HEK293T (cell line): ENCODE measurements at regions not wholly inside any gene's neighbourhood (a gene's known extent, or its start where the extent isn't known, plus 50 kb on each side); places are given as distances from the start of the nearest gene placed in this dataset.

Experiments
- CTCF ChIA-PET: fragments of 350-600 bp; formaldehyde crosslinking; extraction: SDS; loops from one replicate; lab custom pipeline; 2021; ENCODE audit warnings: antibody characterized with exemption, inconsistent platforms; lab: Yijun Ruan, JAX
- POLR2A ChIA-PET: fragments of 350-600 bp; formaldehyde crosslinking; extraction: SDS; loops from one replicate; lab custom pipeline; 2020; ENCODE audit warnings: antibody characterized with exemption, inconsistent platforms; lab: Yijun Ruan, JAX
- DNase-seq: peaks from one replicate; pipeline ENCODE4 v3.0.0; 2012; ENCODE audit warnings: mixed read lengths; ENCODE audit errors: extremely low spot score
- ARNT ChIP-seq: fragments of 450-650 bp; IDR thresholded peaks from 2 replicates; pipeline ENCODE4 v1.6.1; 2017; ENCODE audit warnings: mild to moderate bottlenecking
- BHLHE40 ChIP-seq: fragments of 450-650 bp; IDR thresholded peaks from 2 replicates; pipeline ENCODE4 v1.6.1; 2016; ENCODE audit warnings: mild to moderate bottlenecking, moderate library complexity, borderline replicate concordance
- CTBP1 ChIP-seq: fragments of 450-650 bp; IDR thresholded peaks from 2 replicates; pipeline ENCODE4 v1.6.1; 2016; ENCODE audit warnings: borderline replicate concordance
- ELF4 ChIP-seq: fragments of 450-650 bp; IDR thresholded peaks from 2 replicates; pipeline ENCODE4 v1.6.1; 2017; ENCODE audit warnings: antibody characterized with exemption
- FOXA1 ChIP-seq: fragments of 450-650 bp; IDR thresholded peaks from 2 replicates; pipeline ENCODE4 v1.6.1; 2016; ENCODE audit warnings: mild to moderate bottlenecking
- FOXK2 ChIP-seq: fragments of 450-650 bp; IDR thresholded peaks from 2 replicates; pipeline ENCODE4 v1.6.1; 2016; ENCODE audit warnings: mild to moderate bottlenecking
- FOXM1 ChIP-seq: fragments of 450-650 bp; IDR thresholded peaks from 2 replicates; pipeline ENCODE4 v1.6.1; 2017; ENCODE audit warnings: mild to moderate bottlenecking, borderline replicate concordance
- HDGF ChIP-seq: fragments of 450-650 bp; IDR thresholded peaks from 2 replicates; pipeline ENCODE4 v1.6.1; 2017; ENCODE audit warnings: antibody characterized with exemption, borderline replicate concordance
- L3MBTL2 ChIP-seq: fragments of 450-650 bp; conservative IDR thresholded peaks from 2 replicates; pipeline ENCODE4 v1.6.1; 2016; ENCODE audit warnings: mild to moderate bottlenecking
- LEF1 ChIP-seq: fragments of 450-650 bp; IDR thresholded peaks from 2 replicates; pipeline ENCODE4 v1.6.1; 2017; ENCODE audit warnings: mild to moderate bottlenecking, borderline replicate concordance
- NFRKB ChIP-seq: fragments of 450-650 bp; IDR thresholded peaks from 2 replicates; pipeline ENCODE4 v1.6.1; 2016; ENCODE audit warnings: mild to moderate bottlenecking, moderate library complexity
- PKNOX1 ChIP-seq: fragments of 450-650 bp; IDR thresholded peaks from 2 replicates; pipeline ENCODE4 v1.6.1; 2016
- SP1 ChIP-seq: fragments of 450-650 bp; IDR thresholded peaks from 2 replicates; pipeline ENCODE4 v1.6.1; 2017
- SUZ12 ChIP-seq: fragments of 450-650 bp; IDR thresholded peaks from 2 replicates; pipeline ENCODE4 v1.6.1; 2016; ENCODE audit warnings: mild to moderate bottlenecking
- TARDBP ChIP-seq: fragments of 450-650 bp; IDR thresholded peaks from 2 replicates; pipeline ENCODE4 v1.6.1; 2016
- ZNF384 ChIP-seq: fragments of 450-650 bp; IDR thresholded peaks from 2 replicates; pipeline ENCODE4 v1.6.1; 2016

GRCh38 chr4:178693816-178694215 lies 1251.6 kb upstream of the AGA start:
- ChIA-PET CTCF (no interaction called here), POLR2A (no interaction called here)
- no peak for DNase-seq
- TF ChIP-seq HDGF, result no peak
- TF ChIP-seq BHLHE40, result no peak
- TF ChIP-seq ELF4, result no peak
- no peak for TF ChIP-seq ARNT
- TF ChIP-seq LEF1, result no peak
- no peak for TF ChIP-seq PKNOX1
- TF ChIP-seq ZNF384, result no peak
- no peak for TF ChIP-seq CTBP1
- TF ChIP-seq SP1, result no peak
- TF ChIP-seq SUZ12, result no peak
- TF ChIP-seq TARDBP, result no peak
- no peak for TF ChIP-seq FOXA1
- no peak for TF ChIP-seq FOXM1
- no peak for TF ChIP-seq L3MBTL2
- no peak for TF ChIP-seq FOXK2

GRCh38 chr4:178696515-178696914 lies 1254.3 kb upstream of the AGA start:
- DNase-seq, result no peak
- TF ChIP-seq FOXA1 (no peak), FOXM1 (no peak), NFRKB (no peak), ELF4 (no peak), ARNT (no peak), SUZ12 (no peak), SP1 (no peak), CTBP1 (no peak)
- CTCF ChIA-PET, result no interaction called here
- POLR2A ChIA-PET, result no interaction called here

- ChIA-PET POLR2A (no interaction called here), CTCF (interaction anchor here (0.6 kb wide), 1 partner anchor 47 kb away, joined by 3 read pairs; no protein-coding TSS in a partner anchor)
- no peak for DNase-seq
- TF ChIP-seq FOXA1 (no peak), ARNT (no peak), BHLHE40 (no peak), PKNOX1 (no peak)
Observed at GRCh38 chr4:178712486-178712885, 1270.2 kb upstream of the AGA start.

- DNase-seq, result no peak
- POLR2A ChIA-PET, result no interaction called here
- CTCF ChIA-PET, result no interaction called here
- TF ChIP-seq FOXM1 (no peak), FOXA1 (no peak), SUZ12 (no peak), ELF4 (no peak), FOXK2 (no peak), BHLHE40 (no peak), ARNT (no peak), ZNF384 (no peak), TARDBP (no peak), NFRKB (no peak), L3MBTL2 (no peak)
Observed at GRCh38 chr4:178738026-178738425, 1295.8 kb upstream of the AGA start.

- ChIA-PET POLR2A (no interaction called here), CTCF (no interaction called here)
- DNase-seq, result no peak
- TF ChIP-seq CTBP1, result no peak
- TF ChIP-seq PKNOX1, result no peak
- no peak for TF ChIP-seq ZNF384
- TF ChIP-seq SP1, result no peak
- no peak for TF ChIP-seq BHLHE40
- TF ChIP-seq TARDBP, result no peak
- TF ChIP-seq ARNT, result no peak
- TF ChIP-seq SUZ12, result no peak
- TF ChIP-seq LEF1, result no peak
- TF ChIP-seq ELF4, result no peak
- TF ChIP-seq HDGF, result no peak
- TF ChIP-seq FOXA1, result no peak
- no peak for TF ChIP-seq NFRKB
- TF ChIP-seq FOXK2, result no peak
- no peak for TF ChIP-seq L3MBTL2
- TF ChIP-seq FOXM1, result no peak
Observed at GRCh38 chr4:178745203-178745602, 1303.0 kb upstream of the AGA start.

GRCh38 chr4:178752954-178753525 lies 1310.8 kb upstream of the AGA start:
- CTCF ChIA-PET, result no interaction called here
- POLR2A ChIA-PET, result no interaction called here

GRCh38 chr4:178778496-178778895 lies 1336.3 kb upstream of the AGA start:
- no peak for TF ChIP-seq FOXK2
- no peak for TF ChIP-seq PKNOX1
- no peak for TF ChIP-seq SP1
- ChIA-PET CTCF (no interaction called here), POLR2A (no interaction called here)
- DNase-seq, result no peak

More at GRCh38 chr4:178752954-178753525, 1310.8 kb upstream of the AGA start:
- no peak for TF ChIP-seq TARDBP
- no peak for TF ChIP-seq HDGF
- TF ChIP-seq FOXM1, result no peak
- no peak for TF ChIP-seq CTBP1
- no peak for DNase-seq
